HL-60/S4 treated with phorbol 12-myristate 13-acetate at 8.2 ng/mL for 4 days and 3 days (cell line): ENCODE measurements at regions not wholly inside any gene's neighbourhood (a gene's known extent, or its start where the extent isn't known, plus 50 kb on each side); places are given as distances from the start of the nearest gene placed in this dataset.
"Not testable (repeated sequence)": the region's sequence is repeated elsewhere in the genome, so short reads cannot be mapped to it uniquely, and the experiment has no call there.

ENCODE experiments used
- in situ Hi-C: fragments of 300-500 bp; cut with MboI; formaldehyde crosslinking; loops from 2 replicates; pipeline ENCODE4 v1.15.0; 2022; ENCODE audit warnings: low sequenced_read_pairs

DNA sequence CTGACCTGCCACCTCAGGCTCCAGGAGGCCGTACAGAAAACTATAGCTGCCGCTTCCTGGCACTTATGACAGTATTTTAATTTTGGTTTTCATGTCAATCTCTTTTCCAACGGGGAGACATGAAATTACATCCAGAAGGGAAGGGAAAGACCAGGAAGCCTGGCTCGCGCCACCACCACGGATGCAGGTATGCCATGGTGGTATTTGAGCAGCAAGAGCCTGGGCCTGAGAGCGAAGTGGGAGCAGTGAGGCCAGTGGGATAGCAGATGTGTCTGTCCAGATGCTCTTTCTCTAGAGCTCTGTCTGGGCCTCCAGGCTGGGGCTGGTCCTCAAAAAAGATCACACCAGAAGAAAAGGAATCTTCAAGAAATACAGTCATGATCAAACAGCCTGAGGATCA lies 82.5 kb upstream of the CPEB2 start:
- in situ Hi-C loops = no loop called here

DNA sequence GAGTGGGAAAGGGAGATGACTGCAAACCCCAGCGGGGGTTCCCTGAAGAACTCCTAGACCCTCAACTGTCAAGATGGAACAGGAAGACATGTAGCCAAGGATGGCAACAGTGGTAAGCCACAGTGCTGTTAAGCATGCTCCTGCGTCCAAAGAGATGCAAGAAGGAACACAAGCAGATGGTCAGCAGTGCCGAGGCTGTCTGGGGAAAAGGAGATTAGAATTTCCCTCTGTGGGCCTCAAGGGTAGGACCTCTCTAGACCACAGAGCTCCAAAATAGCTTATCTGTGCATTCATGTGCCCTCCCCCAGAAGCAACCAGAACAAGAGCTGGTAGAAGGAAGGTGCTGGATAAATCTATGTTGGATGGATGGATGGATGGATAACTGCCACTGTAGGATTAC lies 82.0 kb upstream of the CPEB2 start:
- in situ Hi-C loops = no loop called here

DNA sequence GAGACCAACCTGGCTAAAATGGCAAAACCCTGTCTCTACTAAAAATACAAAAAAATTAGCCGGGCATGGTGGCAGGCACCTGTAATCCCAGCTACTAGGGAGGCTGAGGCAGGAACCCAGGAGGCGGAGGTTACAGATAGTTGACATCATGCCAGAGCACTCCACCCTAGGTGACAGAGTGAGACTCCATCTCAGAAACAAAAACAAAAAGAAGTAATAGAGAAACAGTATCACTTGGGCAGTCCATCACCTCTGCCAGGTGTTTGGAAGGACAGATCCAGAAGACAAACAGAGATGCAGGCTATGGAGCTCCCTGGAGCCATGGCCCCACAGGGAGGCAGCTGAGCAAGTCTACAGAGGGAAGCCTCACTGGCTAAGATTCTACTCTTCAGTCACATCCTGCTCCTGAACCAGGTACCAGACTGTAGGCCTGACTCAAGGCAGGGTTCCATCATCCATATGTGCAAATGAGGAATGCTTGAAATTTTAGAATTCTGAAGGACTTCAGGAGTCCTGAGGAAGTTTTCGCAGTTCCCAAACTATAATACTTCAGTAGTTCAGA lies 81.4 kb upstream of the CPEB2 start:
- in situ Hi-C loops = no loop called here

DNA sequence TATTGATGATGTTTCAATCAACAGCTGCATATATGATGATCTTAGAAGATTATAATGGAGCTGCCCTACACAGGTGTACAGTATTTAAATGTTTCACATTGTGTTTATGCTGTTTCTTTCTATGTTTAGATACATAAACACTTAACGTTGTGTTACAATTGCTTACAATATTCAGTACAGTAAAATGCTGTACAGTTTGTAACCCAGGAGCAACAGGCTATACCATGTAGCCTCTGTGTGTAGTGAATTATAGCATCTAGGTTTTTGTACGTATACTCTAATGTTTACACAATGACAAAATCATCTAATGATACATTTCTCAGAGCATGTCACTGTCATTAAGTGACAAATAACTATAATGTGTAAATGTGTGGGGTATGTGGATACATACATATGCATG lies 80.5 kb upstream of the CPEB2 start:
- in situ Hi-C loops = not testable (repeated sequence)

DNA sequence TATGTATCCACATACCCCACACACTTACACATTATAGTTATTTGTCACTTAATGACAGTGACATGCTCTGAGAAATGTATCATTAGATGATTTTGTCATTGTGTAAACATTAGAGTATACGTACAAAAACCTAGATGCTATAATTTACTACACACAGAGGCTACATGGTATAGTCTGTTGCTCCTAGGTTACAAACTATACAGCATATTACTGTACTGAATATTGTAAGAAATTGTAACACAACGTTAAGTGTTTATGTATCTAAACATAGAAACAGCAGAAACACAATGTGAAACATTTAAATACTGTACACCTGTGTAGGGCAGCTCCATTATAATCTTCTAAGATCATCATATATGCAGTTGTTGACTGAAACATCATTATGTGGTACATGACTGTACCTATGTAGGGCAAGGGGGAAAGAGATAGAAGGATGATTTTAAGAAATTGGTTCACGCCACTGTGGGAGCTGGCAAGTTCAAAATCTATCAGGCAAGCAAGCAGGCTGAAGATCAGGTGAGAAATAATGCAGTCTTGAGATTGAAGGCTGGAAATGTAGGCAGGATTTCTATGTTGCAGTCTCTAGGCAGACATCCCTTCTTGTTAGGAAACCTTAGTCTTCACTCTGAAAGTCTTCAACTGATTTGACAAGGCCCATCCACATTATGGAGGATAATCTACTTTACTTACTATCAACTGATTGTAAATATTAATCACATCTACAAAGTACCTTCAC lies 78.0 kb upstream of the CPEB2 start:
- in situ Hi-C loops = no loop called here

DNA sequence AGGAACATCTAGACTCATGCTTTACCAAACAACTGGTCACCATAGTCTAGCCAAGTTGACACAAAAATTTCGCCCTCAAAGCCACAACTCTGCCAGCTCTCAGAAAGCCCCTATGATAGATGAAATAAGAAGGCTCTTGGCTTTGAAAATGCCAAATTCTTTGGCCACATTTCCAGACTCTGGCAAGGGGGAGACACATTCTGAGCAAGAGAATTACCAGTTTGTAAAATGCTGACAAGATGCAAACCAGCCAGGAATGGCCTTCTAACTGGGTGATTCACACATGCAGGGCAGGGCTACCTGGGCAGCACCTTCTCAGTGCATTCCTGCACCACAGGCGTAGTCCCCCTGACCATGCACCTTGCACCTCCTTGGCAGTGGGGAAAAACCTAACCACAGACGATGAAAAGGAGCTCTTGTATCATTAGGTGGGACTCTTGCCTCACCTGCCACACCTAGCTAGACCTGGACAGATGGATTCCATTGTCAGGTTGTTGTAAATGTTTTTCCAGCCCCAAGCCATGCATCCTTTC lies 77.4 kb upstream of the CPEB2 start:
- in situ Hi-C loops = no loop called here

DNA sequence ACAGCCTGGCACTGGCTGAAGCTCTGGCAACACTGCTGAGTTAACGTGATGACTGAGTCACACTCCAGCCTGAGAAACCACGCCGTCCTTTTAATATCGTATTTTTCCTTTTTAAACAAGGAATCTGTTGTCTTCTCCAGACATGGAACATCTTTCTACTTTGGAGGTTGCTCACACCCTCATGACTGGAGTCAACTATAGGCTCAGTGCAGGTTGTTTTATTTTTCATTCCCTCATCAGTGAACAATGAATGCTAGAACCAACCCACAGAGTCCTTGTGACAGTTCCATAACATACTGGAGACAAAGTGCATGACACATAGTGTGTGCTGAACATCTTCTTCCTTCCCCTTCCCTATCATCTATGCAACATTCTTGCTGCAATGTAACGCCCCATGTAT lies 76.8 kb upstream of the CPEB2 start:
- in situ Hi-C loops = no loop called here

DNA sequence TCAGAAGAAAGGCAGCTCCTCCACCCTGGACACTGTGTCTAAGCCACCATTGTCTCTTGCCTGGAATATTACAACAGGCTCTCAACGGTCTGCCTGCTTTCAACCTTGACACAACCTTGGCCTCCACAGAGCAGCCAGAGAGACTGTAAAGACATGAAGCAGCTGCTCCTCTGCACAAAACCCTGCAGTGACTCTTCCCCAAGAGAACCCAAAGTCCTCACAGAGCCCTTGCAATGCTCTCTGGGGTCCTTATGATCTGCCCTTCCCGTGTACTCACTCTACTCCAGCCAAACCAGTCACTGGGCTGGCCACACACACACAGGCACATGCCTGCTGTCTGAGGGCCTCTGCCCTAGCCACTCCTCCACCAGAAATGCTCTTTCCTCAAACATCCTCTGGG lies 75.9 kb upstream of the CPEB2 start:
- in situ Hi-C loops = no loop called here

DNA sequence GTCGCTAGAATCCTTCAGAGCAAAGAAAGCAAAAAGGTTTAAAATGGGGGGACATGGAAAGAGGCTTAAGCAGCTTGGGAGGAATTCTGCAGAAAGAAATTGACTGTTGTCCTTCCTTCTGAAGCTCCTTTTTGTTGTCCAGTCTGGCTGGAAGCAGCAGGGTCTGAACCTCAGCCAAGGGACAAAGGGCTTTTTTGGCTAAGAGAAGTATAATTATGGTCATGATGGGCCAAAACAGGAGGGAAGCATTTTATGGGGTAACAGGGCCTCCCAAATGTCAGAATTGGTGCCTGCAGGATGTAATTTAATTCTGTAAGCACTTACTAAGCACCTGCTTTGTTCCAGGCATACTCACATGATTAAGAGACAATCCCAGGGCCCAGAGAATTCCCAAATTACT lies 74.2 kb upstream of the CPEB2 start:
- in situ Hi-C loops = no loop called here

DNA sequence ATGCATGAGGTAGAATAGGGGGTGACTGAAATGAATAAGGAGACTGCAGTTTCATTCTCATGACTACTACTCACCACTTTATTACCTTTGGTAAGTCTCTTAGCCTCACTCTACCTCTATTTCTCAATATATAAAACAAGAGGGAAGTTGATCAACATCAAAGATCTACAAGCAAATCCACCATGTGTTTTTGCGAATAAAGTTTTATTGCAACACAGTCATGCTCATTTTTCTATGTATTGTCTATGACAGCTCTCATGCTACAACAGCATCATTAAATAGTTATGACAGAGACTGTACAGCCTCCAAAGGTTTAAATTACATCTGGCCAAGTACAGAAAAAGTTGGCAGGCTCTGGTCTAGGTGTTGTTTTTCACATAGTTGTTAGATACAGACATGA lies 72.6 kb upstream of the CPEB2 start:
- in situ Hi-C loops = no loop called here

DNA sequence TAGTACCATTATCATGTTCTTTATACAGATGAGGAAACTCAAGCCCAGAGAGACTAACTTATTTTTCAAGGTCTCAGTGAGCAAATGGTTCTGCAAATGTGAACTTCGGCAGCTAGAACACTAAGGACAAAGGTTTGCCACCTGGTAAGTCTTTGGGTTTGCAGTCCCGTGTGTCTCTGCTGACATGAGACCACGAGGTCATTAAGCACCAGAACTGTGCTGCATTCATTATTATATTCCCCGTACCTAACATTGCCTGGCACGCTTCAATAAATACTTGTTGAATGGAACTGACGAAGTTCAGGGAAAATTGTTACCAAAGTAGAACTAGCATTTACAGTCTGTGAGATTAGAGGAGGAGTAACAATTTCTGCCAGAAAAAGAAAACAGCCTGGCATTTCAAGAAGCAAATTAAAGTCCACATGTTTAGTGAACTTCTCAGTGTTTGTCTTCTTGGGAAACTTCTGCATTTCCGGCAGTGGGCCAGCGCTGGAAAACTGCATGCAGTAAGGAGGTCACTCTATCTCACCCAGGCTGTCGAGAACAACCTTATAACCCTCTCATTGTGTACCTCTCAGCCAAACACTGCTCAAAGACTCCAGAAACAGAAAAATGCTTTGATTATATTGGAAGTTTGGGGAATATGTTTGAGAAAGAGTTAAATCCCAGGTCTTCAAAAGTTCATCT lies 67.4 kb upstream of the CPEB2 start:
- in situ Hi-C loops = no loop called here

DNA sequence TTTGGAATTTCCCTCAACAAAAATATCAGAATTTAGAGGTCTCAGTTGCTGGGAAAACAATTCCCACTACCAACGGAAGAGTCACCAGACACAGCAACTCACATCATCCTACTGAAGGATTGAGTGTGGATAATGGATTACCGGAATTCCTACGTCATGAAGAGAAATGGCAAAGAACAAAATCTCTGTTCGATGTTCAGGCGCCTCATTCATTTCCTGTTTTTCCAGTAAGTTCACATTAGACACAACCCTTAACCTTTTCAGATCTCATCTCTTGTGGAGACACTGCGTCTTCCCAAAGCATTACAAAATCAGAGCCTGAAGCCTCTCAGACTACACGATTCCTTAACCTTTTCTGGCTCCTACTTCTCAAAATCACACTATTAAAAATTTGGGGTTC lies 58.5 kb upstream of the CPEB2 start:
- in situ Hi-C loops = no loop called here

DNA sequence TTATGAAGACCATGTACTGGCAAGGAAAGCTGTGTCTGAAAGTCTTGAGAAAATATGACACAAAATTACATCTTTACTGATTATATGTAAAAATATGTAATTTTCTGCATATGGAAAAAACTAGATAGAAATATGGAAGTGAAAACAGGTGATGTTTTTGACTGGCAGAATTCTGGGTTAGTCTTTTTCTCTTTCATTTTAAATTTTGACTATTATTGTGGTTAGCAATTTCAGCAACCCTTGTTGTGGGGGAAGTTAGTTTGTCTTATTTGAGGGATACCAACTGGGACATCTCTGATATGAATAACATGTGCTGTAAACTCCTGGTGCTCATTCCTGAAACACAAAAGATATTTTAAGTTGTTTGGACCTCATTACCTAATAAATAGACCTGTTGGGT lies 49.9 kb upstream of the CPEB2 start:
- in situ Hi-C loops = no loop called here
